ENCODE measurements at regions not wholly inside any gene's neighbourhood (a gene's known extent, or its start where the extent isn't known, plus 50 kb on each side); places are given as distances from the start of the nearest gene placed in this dataset.

GRCh38 chr12:100675432-100675831 lies 101.9 kb downstream of the GAS2L3 start:
- no peaks in the 10 kb centered on the region for H3K4me1 Mint-ChIP-seq
- H3K4me3 Mint-ChIP-seq: no peak overlapping the region
- H3K27ac Mint-ChIP-seq (ENCODE audit: unreplicated experiment): no peak overlapping the region
- no peaks in the 10 kb centered on the region for H3K36me3 Mint-ChIP-seq (ENCODE audit: low read depth)
- no peaks in the 10 kb centered on the region for H3K9me3 Mint-ChIP-seq
- no peak for TF ChIP-seq CTCF (conservative IDR thresholded peaks at IDR 0.05)
- no peak for DNase-seq (ENCODE audit: low read depth, low spot score)
- H3K27me3 Mint-ChIP-seq (ENCODE audit: low read depth): peaks cover 9% of the 10 kb centered on the region

DNA sequence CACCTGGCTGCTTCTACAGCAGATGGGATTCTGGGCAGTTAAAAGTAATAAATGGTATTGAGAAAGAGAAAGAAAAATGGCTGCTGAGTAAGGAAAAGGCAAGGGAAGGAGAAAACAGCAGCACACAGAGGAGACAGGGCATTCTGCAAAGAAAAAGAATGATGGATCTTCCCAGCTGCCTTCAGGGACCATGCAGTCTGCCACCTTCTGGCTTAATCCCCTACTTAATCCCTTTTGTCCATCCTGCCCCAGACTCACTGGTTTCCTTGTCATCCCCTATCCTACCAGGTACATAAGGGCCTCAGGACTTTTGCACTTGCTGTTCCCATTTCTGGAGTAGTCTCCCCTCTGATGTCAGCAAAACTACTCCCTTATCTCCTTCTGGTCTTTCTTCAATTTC lies 107.6 kb downstream of the GAS2L3 start:
- H3K9me3 Mint-ChIP-seq: peaks cover 12% of the 10 kb centered on the region
- no peak for TF ChIP-seq CTCF (conservative IDR thresholded peaks at IDR 0.05)
- H3K27ac Mint-ChIP-seq (ENCODE audit: unreplicated experiment): no peak overlapping the region
- DNase-seq (ENCODE audit: low read depth, low spot score): no peak
- H3K27me3 Mint-ChIP-seq (ENCODE audit: low read depth): peaks cover 3% of the 10 kb centered on the region
- H3K4me1 Mint-ChIP-seq: no peaks in the 10 kb centered on the region
- H3K4me3 Mint-ChIP-seq: no peak overlapping the region
- H3K36me3 Mint-ChIP-seq (ENCODE audit: low read depth): peaks cover 7% of the 10 kb centered on the region

- peaks cover 14% of the 10 kb centered on the region for H3K9me3 Mint-ChIP-seq
- H3K36me3 Mint-ChIP-seq (ENCODE audit: low read depth): peaks cover 9% of the 10 kb centered on the region
- DNase-seq (ENCODE audit: low read depth, low spot score): no peak
- H3K4me3 Mint-ChIP-seq: no peak overlapping the region
- H3K27me3 Mint-ChIP-seq (ENCODE audit: low read depth): peaks cover 3% of the 10 kb centered on the region
- H3K4me1 Mint-ChIP-seq: no peaks in the 10 kb centered on the region
- no peak for TF ChIP-seq CTCF (conservative IDR thresholded peaks at IDR 0.05)
- no peak overlapping the region for H3K27ac Mint-ChIP-seq (ENCODE audit: unreplicated experiment)
These were observed 108.7 kb downstream of the GAS2L3 start for GRCh38 chr12:100682178-100682577.

- peaks cover 13% of the 10 kb centered on the region for H3K9me3 Mint-ChIP-seq
- H3K36me3 Mint-ChIP-seq (ENCODE audit: low read depth): peaks cover 7% of the 10 kb centered on the region
- no peak for DNase-seq (ENCODE audit: low read depth, low spot score)
- H3K4me3 Mint-ChIP-seq: no peak overlapping the region
- peaks cover 11% of the 10 kb centered on the region for H3K4me1 Mint-ChIP-seq
- TF ChIP-seq CTCF (conservative IDR thresholded peaks at IDR 0.05): no peak
- H3K27me3 Mint-ChIP-seq (ENCODE audit: low read depth): no peaks in the 10 kb centered on the region
- H3K27ac Mint-ChIP-seq (ENCODE audit: unreplicated experiment): no peak overlapping the region
These were observed 106.9 kb upstream of the ANO4 start for GRCh38 chr12:100687686-100688085.

DNA sequence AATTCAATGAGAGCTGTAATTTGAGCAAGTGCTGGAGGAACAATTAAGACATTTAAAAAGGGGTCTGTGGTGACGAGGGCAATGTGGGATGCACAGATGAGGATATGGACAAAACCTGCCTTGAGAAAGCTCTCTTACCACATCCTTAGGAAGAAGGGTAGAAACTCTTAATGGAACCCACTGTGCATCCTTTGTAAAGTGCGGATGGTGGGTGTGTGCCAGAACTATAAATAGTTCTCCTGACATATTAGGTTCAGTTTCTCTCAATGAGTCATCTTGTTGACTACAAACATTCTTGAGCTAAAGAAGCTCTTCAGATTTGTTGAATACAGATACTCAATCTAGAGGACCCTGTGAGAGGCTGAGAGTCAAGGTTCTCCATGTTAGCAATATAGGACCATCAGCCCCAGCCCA lies 106.1 kb upstream of the ANO4 start:
- H3K27ac Mint-ChIP-seq (ENCODE audit: unreplicated experiment): no peak overlapping the region
- peaks cover 11% of the 10 kb centered on the region for H3K4me1 Mint-ChIP-seq
- no peaks in the 10 kb centered on the region for H3K27me3 Mint-ChIP-seq (ENCODE audit: low read depth)
- no peak overlapping the region for H3K4me3 Mint-ChIP-seq
- DNase-seq (ENCODE audit: low read depth, low spot score): no peak
- no peak for TF ChIP-seq CTCF (conservative IDR thresholded peaks at IDR 0.05)
- peaks cover 10% of the 10 kb centered on the region for H3K9me3 Mint-ChIP-seq
- H3K36me3 Mint-ChIP-seq (ENCODE audit: low read depth): peaks cover 7% of the 10 kb centered on the region

DNA sequence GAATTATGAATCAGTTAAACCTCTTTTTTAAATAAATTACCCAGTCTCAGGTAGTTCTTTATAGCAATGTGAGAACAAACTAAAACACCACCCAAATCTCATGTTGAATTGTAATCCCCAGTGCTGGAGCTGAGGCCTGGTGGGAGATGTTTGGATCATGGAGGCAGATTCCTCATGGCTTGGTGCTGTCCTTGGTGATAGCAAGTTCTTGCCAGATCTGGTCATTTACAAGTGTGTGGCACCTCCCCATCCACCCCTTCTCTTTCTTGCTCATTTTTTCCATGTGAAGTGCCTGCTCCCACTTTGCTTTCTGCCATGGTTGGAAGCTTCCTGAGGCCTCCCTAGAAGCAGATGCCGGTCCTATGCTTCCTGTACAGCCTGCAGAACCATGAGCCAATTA lies 102.1 kb upstream of the ANO4 start:
- Mint-ChIP-seq H3K4me3 (no peak overlapping the region), H3K9me3 (peaks cover 2% of the 10 kb centered on the region), H3K36me3 (ENCODE audit: low read depth) (no peaks in the 10 kb centered on the region), H3K27ac (ENCODE audit: unreplicated experiment) (no peak overlapping the region), H3K4me1 (peaks cover 11% of the 10 kb centered on the region), H3K27me3 (ENCODE audit: low read depth) (no peaks in the 10 kb centered on the region)
- no peak for TF ChIP-seq CTCF (conservative IDR thresholded peaks at IDR 0.05)
- no peak for DNase-seq (ENCODE audit: low read depth, low spot score)

All from neural crest cell (in vitro differentiated cells).